COR-L47 (cell line): ENCODE measurements at regions not wholly inside any gene's neighbourhood (a gene's known extent, or its start where the extent isn't known, plus 50 kb on each side); places are given as distances from the start of the nearest gene placed in this dataset.

ENCODE experiments used
- DNase-seq: peaks from one replicate; lab custom pipeline; 2025; lab: John Stamatoyannopoulos, UW

GRCh38 chr11:69931060-69931910 lies 112.1 kb upstream of the FGF3 start:
- no peak for DNase-seq

DNA sequence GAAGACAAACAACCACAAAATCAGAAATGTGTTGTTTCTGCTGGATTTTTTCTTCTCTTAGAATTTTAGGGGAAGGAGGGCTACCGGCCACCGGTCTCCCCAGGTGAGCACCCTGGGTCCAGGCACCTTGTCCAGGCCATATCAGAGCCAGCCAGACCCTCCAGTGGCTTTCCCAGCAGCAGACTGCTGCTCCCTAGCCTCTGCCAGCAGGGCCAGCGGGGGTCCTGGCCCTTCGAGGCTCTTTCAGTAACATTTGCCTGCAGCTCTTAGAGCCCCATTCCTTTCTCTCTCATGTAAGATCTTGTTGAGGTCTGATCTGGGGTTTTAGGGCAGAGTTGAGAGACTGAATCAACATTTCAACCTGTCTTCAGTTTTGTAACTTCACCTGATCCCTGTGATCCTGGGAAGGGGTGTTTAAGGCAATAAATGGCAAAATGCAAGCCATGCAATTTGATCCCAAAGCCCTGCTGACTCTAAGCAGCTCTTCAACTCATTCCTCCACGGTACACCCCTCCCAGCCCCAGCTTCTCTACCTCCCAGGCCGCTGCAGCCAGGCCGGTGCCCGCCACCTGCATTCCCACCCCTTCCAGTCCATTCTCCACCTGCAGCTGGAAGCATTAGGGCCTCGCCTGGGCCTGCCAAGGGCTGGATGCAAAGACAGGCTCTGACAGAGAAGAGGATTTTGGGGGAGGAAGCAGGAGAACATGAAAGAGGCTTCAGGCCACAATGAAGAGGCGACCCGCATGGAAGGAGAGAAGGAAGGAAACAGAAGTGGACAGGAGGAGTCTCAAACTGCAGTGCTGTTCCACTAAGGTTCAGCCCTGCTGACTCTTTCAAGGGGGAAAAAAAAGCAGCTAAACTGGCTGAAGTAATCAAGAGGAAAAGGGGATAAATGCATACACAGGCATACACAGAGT lies 113.0 kb upstream of the FGF3 start:
- DNase-seq: no peak

- DNase-seq: peak; percentile 68
These were observed 115.8 kb upstream of the FGF3 start for GRCh38 chr11:69934861-69935494.

DNA sequence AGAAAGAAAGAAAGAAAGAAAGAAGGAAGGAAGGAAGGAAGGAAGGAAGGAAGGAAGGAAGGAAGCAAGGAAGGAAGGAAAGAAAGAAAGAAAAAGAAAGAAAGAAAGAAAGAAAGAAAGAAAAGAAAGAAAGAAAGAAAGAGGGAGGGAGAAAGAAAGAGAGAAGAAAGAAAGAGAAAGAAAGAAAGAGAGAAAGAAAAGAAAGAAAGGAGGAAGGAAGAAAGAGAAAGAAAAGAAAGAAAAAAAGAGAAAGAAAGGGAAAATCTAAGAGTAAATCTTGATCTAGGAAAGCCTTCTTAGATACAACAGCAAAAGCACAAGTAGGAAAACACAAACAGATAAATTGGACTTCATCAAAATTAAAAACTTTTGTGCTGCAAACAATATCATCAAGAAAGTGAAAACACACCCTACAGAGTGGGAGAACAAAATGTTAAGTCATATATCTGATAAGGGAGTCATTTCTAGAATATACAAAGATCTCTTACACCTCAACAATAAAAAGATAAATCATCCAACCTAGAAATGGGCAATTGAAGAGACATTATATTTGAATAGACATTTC lies 116.8 kb upstream of the FGF3 start:
- no peak for DNase-seq

GRCh38 chr11:69936771-69937170 lies 117.6 kb upstream of the FGF3 start:
- no peak for DNase-seq

- no peak for DNase-seq
These were observed 119.0 kb upstream of the FGF3 start for GRCh38 chr11:69938206-69938605.

DNA sequence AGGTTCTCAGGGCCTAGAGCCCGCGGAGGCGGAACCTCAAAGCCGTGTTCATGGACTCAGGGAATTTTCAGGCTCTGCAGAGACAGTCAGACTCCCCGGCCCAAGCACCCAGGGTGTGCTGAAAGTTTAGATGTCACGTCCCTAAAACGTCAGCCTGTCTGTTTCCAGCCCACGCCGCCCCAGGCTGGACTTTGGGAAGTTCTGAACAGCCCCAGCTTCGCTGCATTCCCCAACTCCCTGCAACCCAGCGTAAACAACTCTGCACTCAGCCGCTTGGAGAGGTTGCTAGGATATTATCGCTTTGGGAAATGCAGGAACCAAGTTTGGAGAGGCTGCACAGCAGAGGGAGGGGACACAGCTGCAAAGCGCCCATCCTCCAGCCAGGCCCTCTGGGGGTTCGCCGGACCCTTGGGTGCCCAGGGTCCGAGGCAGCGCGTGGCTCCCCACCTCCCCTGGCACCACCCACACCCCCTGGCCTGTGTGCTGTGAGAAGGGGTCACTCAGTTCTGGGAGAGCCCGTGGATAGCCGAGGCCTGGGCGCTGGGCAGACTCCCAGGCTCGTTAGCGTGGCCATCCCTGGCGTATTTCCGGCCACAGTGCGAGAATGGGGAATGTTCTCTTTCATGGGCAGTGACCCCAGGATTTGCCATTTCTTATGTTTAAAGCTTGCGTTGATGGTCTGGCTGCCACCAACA lies 120.5 kb upstream of the FGF3 start:
- no peak for DNase-seq

- no peak for DNase-seq
These were observed 121.0 kb upstream of the FGF3 start for GRCh38 chr11:69940246-69940610.

- DNase-seq: no peak
These were observed 122.5 kb upstream of the FGF3 start for GRCh38 chr11:69941546-69942332.

- DNase-seq: no peak
These were observed 123.2 kb upstream of the FGF3 start for GRCh38 chr11:69942333-69942820.

DNA sequence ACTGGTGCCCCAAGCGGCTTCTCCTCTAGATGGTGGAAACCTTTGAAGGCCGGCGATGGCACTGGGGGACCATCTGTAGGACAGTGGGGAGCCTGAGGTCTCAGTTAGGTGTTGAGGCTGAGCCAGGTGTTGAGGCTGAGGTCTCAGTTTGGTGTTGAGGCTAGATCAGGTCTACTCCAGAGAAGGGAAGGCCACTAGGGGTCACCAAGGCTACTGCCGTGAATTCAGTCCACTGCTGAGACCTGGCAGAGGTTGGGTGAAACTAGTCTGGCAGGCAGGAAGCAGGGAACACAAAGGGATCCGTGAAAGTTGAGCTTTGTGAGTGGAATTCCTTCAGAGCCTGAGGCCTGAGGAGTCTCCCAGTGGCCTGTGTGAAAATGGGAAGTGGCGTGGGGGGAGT lies 123.8 kb upstream of the FGF3 start:
- no peak for DNase-seq

GRCh38 chr11:69943506-69943905 lies 124.3 kb upstream of the FGF3 start:
- DNase-seq: no peak

DNA sequence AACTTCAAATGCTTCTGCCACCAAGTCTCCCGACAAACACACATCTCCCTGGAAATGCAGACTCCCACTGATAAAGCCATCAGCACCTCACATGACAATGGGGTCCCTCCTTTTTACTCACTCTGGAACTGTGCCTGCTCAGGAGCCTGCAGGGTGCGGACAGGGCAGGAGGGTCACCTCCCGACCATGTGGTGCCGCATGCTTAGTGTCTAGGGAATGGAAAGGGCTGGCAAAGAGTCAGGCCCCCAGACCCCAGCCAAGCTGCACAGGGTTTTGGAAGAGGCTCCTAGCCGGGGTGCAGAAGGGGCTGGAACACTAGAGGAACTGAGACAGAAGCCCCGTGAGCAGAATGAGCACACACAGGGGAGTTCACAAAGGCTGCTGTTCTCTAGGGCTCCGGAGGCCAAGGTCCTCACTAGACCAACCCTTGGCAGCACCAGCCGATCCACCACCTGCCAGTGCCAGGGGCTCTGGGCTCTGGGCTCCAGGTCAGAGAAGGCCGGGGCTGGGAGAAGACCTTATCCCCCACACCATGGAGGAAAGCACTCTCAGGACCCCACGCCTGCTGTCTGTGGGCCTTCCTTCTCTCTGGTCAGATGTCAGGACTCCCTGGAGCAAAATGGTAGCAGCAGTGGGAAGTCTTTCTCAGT lies 125.1 kb upstream of the FGF3 start:
- no peak for DNase-seq

DNA sequence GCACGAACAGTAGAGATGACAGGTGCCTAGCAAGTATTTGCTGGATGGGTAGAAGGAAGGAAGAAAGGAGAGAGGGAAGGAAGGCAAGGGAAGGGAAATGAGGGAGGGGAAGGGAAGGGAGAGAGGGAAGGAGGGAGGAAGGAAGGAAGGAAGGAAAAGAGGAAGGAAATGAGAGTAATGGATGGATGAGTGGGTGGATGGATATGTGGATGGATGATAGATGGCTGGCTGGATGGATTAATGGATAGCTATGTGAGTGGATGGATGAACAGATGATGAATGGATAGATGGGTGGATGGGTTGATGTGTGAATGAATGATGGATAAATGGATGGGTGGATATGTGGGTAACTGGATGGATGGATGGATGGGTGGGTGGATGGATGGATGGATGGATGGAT lies 125.9 kb upstream of the FGF3 start:
- no peak for DNase-seq

- no peak for DNase-seq
These were observed 128.0 kb upstream of the FGF3 start for GRCh38 chr11:69947059-69947792.

DNA sequence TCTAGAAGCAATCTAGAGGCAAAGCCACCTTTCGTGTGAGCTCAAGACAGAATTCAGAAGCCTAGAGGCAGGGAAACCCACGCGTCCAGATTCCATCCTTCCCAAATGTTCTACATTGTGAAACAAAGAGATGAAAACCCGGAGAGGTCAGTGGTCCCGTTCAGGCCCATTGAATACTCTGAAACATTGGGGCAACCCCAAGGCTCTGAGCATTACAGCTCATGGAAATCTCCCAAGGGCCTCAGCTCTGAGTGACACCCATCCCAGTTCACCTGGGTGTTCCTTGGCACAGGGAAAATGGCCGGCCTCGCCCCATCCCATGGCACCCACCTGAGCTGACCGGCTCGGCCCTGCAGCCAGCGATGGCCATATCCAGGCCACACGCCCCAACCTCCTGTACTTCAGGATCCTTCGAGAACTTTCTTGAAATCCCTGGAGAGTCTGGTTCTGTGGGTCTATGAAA lies 128.6 kb upstream of the FGF3 start:
- no peak for DNase-seq

GRCh38 chr11:69948256-69949141 lies 129.3 kb upstream of the FGF3 start:
- DNase-seq: no peak

GRCh38 chr11:69949327-69949726 lies 128.8 kb upstream of the ANO1 start:
- DNase-seq: no peak
